ENCODE measurements at regions not wholly inside any gene's neighbourhood (a gene's known extent, or its start where the extent isn't known, plus 50 kb on each side); places are given as distances from the start of the nearest gene placed in this dataset.
"Not testable (repeated sequence)": the region's sequence is repeated elsewhere in the genome, so short reads cannot be mapped to it uniquely, and the experiment has no call there.

GRCh38 chr1:83455753-83456152 lies 543.2 kb downstream of the TTLL7 start:
- TF ChIP-seq CTCF, POLR2AphosphoS5, EP300, POLR2A (IDR thresholded peaks at IDR 0.05): not testable (repeated sequence)
